Gastroesophageal sphincter (tissue), 3 donors: ENCODE measurements at regions not wholly inside any gene's neighbourhood (a gene's known extent, or its start where the extent isn't known, plus 50 kb on each side); places are given as distances from the start of the nearest gene placed in this dataset.

Experiments
- EP300 ChIP-seq: sonication (generic); formaldehyde crosslinking; IDR thresholded peaks from one replicate; pipeline ENCODE4 v1.6.1; 2017; ENCODE audit warnings: antibody characterized with exemption, mild to moderate bottlenecking
- POLR2A ChIP-seq, 2 donors: fragments of 450-650 bp; IDR thresholded peaks; one replicate each; pipeline ENCODE4 v1.6.1; 2017; ENCODE audit warnings: antibody characterized with exemption in 2 of 2, mild to moderate bottlenecking in 2 of 2, moderate library complexity in 1 of 2
- POLR2AphosphoS5 ChIP-seq: sonication (generic); formaldehyde crosslinking; IDR thresholded peaks from one replicate; pipeline ENCODE4 v1.6.1; 2017; ENCODE audit warnings: antibody characterized with exemption
- TF ChIP-seq, protein P1 (sequence below), 4 experiments: fragments of 200-600 bp in 2 of 4; fragments of 450-650 bp in 2 of 4; sonication (generic) in 1 of 4; IDR thresholded peaks; one replicate each; pipeline ENCODE4 v1.5.1; 2017 to 2019; ENCODE audit warnings: antibody characterized with exemption in 4 of 4, mild to moderate bottlenecking in 2 of 4, moderate library complexity in 2 of 4

DNA sequence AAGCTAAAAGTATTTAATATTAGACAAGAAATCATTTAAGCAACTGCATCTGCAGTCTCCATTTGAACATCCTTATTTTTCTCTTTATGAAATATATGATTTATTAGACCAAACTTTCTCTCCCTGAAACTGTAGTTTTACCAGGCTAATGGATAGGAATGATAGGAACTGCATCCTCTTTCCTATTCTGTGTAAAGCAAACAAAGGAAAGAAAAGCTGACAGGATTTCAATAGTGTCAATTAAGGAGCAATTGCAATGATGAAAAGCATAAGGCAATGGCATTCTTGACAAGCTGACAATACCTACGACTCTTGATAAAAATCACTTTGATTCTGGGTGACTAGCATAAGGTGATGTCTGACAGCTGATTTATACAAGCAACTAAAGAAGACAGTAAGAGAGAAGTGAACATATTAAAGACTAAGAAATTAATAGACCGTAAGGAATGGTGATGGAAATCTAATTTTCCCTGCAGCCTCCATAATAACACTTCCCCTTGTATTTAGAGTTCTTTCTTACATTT is 502.5 kb downstream of the TECRL start:
- TF ChIP-seq, protein P1, sequence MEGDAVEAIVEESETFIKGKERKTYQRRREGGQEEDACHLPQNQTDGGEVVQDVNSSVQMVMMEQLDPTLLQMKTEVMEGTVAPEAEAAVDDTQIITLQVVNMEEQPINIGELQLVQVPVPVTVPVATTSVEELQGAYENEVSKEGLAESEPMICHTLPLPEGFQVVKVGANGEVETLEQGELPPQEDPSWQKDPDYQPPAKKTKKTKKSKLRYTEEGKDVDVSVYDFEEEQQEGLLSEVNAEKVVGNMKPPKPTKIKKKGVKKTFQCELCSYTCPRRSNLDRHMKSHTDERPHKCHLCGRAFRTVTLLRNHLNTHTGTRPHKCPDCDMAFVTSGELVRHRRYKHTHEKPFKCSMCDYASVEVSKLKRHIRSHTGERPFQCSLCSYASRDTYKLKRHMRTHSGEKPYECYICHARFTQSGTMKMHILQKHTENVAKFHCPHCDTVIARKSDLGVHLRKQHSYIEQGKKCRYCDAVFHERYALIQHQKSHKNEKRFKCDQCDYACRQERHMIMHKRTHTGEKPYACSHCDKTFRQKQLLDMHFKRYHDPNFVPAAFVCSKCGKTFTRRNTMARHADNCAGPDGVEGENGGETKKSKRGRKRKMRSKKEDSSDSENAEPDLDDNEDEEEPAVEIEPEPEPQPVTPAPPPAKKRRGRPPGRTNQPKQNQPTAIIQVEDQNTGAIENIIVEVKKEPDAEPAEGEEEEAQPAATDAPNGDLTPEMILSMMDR (IDR thresholded peaks at IDR 0.05): no peak
- no peak for TF ChIP-seq POLR2A (IDR thresholded peaks at IDR 0.05)
- TF ChIP-seq EP300: no peak
- TF ChIP-seq POLR2AphosphoS5: no peak
